VCaP (cell line): ENCODE measurements at regions not wholly inside any gene's neighbourhood (a gene's known extent, or its start where the extent isn't known, plus 50 kb on each side); places are given as distances from the start of the nearest gene placed in this dataset.

ENCODE experiments used
- H3K27ac ChIP-seq: fragments of 450-650 bp; 2 replicates; pipeline ENCODE4 v1.5.1; 2017
- TF ChIP-seq, protein P1 (sequence below): fragments of 450-650 bp; conservative IDR thresholded peaks from 2 replicates; pipeline ENCODE4 v1.5.1; 2017; ENCODE audit warnings: mild to moderate bottlenecking, moderate library complexity

DNA sequence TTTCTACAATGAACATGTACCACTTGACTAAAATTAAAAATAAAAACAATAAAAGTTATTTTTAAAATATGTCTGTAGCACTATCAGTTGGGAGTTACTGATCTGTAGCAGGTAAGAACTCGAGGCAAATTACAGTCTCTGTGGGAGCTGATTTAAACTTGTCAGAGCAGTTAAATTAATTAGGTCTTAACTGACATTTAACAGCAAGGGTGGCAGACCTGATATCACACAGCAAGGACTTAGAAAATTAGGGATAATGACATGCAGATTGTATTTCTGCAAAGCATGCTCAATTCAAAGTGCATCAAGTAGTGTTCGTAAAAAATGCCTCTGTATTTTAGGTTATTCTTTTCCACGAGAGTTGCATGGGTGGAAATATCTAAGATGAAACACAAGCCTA lies 208.9 kb downstream of the SPATA18 start:
- no peak overlapping the region for H3K27ac ChIP-seq
- TF ChIP-seq, protein P1, sequence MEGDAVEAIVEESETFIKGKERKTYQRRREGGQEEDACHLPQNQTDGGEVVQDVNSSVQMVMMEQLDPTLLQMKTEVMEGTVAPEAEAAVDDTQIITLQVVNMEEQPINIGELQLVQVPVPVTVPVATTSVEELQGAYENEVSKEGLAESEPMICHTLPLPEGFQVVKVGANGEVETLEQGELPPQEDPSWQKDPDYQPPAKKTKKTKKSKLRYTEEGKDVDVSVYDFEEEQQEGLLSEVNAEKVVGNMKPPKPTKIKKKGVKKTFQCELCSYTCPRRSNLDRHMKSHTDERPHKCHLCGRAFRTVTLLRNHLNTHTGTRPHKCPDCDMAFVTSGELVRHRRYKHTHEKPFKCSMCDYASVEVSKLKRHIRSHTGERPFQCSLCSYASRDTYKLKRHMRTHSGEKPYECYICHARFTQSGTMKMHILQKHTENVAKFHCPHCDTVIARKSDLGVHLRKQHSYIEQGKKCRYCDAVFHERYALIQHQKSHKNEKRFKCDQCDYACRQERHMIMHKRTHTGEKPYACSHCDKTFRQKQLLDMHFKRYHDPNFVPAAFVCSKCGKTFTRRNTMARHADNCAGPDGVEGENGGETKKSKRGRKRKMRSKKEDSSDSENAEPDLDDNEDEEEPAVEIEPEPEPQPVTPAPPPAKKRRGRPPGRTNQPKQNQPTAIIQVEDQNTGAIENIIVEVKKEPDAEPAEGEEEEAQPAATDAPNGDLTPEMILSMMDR: no peak

DNA sequence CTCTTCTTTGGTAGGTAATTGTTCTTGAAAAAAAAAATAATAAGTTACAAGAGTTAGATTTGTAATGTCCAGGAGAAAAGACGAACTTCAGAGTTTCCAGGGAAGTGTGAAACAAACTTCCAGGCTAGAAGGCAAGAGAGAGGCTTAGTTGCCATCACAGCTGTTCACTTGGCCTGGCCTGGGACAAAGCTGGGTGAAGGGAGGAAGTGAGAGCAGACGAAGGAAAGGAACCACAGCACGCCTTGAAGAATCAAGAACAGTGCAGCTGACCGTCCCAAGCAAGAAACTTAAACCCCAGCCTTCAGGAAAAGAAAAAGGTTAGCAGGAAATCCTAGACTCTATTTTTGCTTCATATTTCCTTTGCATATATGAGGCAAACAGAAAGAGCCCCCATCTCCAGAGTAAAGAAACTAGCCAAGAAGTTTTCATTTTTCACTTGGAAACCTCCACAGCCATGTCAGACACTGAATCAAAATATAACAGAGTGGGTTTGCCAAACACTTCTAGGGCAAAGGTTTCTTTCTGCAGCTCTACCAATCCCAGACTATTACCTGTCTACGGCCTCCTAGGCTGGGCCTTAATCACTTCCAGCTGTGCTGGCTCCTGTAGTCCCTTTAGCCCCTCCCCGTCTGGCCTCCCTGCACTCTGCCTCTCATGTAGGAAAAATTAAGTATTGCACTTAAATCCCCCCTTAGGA lies 209.6 kb downstream of the SPATA18 start:
- TF ChIP-seq, protein P1: no peak
- no peak overlapping the region for H3K27ac ChIP-seq

- H3K27ac ChIP-seq: no peak overlapping the region
- TF ChIP-seq, protein P1: no peak
These were observed 212.5 kb downstream of the SPATA18 start for GRCh38 chr4:52263607-52264006.

DNA sequence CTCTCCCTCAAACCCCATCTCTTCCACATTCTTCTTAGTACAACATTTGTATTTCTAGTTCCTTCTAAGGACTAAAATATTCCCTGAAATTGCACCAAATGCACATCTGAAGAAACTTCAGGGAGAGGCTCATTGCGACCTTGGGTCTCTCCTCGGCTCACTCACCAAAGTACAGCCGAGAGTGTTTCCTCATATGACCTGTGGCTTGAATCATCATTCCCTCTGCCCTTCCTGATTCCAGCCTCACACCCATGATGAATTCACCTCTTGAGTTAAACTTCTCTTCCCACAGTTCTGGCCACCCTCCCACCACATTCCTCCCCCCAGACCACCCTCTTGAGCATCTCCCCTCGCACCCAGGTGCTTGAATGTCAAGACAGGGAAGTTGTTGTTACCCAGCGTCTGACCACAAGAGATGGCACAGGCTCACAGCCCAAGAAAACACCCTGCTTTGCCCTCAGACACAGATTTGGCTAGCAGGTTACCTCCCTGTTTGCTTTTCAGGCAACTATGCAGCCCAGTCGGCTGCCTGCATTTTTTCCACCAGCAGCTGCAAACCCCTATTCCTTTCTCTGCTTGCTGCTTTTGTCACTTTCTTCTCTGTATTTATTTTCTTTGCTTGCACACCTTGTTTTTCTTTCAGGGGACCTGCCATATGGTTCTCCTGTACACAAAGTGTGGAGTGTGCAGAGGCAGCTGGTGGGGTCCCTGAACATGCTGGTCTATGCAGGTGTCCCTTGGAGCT lies 214.8 kb downstream of the SPATA18 start:
- TF ChIP-seq, protein P1: no peak
- H3K27ac ChIP-seq: no peak overlapping the region

- no peak overlapping the region for H3K27ac ChIP-seq
- TF ChIP-seq, protein P1: no peak
These were observed 215.5 kb downstream of the SPATA18 start for GRCh38 chr4:52266537-52267137.

DNA sequence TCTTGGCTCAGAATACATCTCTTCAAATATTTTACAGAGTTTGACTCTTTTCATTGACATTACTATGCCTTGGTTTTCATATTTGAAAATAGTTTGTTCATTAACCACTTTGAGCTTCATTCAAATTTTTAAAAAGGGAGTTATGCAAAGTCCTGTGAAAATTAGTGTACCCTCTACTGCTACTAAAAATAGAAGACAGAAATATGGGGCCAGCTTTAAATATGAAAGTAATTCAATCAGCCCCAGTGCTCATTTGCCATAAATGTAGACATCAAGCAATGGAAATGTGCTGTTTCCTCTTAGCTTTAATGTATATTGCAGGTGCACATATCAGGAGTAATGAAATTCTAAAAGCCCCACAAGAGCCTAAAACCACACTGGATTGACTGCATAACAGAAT lies 218.7 kb downstream of the SPATA18 start:
- TF ChIP-seq, protein P1: no peak

DNA sequence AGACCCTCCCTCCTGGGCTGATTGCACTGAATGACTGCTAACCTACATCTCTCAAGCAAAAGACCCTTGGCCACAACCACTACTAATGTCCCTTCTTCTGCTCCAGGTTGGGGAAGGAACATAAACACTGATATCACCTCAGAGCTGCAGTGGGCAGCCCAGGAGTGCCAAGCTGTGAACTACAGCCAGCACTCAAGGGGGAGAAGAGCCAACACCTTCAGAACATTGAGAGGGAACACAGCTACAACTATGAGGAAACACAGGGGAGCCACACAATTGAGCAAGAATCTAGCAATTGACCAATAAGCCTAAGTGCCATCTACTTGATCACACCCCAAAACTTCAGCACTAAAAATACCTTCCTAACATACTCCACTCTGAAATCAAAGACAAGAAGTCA lies 222.8 kb downstream of the SPATA18 start:
- TF ChIP-seq, protein P1: no peak

More for the DNA sequence above, 218.7 kb downstream of the SPATA18 start:
- H3K27ac ChIP-seq: no peak overlapping the region

More for the DNA sequence above, 222.8 kb downstream of the SPATA18 start:
- H3K27ac ChIP-seq: no peak overlapping the region
